GM21515 (cell line): ENCODE measurements at regions not wholly inside any gene's neighbourhood (a gene's known extent, or its start where the extent isn't known, plus 50 kb on each side); places are given as distances from the start of the nearest gene placed in this dataset.

ENCODE experiments used
- ATAC-seq: cut with Tn5 transposase; IDR thresholded peaks from one replicate; pipeline ENCODE4 v1.9.1; 2021; ENCODE audit not compliant: unreplicated experiment

DNA sequence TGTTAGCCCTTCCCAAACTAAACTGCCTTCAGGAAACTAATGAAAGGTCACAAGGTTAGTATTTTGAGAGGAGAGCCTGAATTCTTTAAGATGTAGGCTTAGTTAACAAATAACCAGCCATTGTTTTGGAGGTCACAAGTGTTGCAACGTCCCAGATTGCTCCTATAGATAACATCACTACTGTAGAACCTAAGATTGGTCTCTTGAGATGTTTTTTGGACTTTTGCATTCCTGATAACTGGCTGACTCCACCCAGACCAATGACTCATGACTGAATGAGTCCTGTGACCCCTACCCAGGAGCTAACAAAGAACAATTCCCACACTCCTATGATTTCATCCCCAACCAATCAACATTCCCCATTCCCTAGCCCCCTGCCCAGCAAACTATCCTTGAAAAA is 178.8 kb downstream of the SCP2D1 start:
- no peak for ATAC-seq

DNA sequence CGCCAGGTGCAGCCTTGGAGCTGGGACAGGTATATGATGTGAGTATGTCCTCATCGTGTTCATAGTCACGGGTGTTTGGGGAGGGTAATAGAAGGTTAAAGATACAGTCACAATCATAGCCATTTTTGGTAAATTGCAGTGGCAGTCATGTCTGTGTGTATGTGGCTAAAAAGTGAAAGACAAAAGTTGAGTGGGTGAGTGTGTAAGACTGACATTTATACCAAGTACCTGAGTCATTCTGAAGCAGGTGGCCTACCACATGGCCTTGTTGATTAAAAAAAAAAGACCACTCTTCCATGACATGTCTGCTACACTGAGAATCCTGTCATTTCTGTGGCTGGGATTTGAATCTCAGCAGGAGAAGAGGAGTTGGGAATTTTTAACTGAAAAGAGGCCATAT is 181.9 kb downstream of the SCP2D1 start:
- no peak for ATAC-seq

DNA sequence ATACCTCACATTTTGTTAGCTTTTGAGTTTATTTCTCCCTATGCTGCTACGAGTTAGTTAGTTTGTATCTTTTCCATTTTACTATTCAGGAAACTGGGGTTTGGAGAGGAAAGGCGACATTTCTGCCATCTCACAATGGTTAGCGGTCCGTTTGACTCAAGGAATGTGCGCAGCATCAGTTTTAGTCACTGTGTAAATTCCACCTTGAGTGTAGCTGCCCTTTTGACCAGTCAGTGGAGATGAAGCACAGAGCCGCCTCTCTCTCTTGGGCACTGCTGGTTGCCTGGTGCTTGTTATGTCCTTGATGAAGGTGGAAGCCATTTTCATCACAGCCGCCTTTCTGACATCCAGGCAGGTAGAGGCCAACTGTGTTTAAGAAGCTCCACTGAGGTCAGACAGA is 185.5 kb downstream of the SCP2D1 start:
- no peak for ATAC-seq

DNA sequence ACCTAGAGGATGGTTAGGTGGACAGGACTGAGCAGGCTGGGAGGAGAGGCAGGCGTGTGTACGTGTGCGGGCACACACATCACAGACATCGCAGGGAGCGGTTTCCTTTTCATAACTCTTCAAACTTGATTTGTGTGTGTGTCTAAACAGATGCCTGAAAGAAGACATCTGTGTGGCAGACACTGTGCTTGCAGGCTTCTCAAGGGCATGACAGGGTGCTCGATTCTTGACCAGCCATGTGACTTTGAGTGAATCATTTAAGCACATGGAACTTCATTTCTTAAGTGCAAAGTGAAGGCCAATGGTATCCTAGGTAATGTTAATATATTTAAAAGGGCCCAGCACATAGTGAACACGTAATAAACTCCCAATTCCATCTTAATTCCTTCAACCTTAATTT is 186.5 kb downstream of the SCP2D1 start:
- ATAC-seq = no peak

DNA sequence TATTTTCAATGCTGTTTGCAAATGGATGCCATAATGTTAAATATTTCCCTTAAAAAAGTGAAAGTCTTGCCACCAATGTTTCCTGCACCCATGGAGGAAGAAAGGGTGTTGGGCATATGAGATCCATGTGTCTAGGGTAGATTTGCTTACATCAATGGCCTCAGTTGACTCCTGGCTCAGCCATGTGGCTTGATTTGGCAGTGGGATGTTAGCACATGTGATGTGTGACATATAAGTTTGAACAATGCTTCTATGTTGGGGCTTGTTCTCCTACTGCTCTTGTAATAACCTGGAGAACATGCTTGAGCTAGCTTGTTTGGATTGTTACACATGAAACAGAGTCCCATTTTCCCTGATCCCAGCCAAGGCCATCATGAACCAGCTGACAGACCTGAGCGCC is 187.6 kb downstream of the SCP2D1 start:
- no peak for ATAC-seq

DNA sequence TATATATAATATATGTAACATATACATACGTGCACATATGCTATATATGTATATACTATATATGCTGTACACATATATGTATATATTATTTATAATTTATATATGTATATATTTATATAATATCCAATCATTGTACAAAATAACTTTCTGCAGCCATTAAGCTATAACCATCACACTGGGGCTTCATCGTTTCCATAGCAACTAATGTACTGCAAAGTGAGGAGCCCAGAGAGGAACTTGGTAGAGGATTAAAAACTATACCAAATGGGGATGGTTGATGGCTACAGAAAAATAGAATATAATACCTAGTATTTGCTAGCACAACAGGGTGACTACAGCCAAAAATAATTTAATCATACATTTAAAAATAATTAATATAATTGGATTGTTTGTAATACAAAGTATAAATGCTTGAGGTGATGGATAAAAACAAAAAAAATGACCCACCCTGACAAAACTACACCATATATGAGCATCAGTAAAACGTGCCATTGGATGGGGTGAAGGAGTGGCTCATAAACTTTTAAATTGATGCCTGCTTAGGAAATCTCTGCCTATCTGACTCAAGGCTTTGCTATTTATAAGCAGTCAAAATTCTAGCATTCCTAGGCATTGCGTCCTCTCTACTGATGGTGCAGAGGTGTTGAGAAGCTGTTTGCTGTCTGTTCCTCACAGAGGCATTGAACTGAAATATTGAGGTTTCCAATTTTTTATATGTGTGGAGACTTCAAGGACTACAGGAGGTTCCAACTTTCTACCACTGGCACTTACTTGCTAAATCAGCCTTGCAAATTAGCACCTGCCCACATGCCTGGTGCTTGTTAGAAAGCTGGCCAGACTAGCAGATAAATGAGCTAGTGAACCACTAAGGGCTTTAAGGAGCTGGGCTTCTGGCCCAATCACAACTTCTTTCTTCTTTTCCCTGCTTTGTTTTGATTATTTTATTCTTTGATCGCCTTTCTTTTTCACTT is 190.1 kb downstream of the SCP2D1 start:
- ATAC-seq = no peak

DNA sequence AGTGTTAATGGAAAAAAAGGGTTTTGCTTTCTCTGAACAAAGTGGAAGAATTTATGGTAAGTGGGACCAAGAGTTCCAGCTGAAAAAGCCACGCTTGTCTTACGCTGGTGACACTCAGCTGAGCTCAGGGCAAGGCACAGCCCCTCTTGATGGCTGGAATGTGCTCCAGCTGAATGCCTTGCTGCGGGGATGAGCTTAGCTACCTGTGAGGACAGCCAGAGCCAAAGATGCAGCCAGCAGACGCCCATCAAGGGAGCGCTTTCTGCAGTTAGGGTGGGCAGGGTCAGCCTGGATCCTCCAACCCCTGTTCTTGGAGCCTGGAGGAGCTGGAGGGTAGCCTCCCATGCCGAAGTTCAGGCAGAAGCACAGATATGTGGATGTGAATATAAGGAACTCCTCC is 191.4 kb downstream of the SCP2D1 start:
- no peak for ATAC-seq

DNA sequence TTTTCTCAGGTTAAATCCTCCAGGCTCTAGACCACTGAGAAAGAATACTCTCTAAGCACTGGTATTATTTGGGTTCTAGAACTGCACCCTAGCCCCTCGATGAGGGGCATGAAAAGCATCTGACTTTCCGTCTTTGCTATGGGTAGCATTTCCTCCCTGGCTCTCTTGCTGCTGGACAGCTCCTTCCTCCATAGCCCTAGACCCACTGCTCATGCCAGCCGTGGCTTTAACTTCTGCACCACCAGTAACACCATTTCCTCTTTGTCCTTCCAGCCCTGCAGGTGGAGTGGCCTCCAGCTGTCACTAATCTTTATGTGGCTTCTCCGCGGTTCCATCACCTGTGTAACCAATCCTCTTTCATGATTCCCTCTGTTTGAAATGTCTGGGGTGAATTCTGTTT is 194.9 kb downstream of the SCP2D1 start:
- ATAC-seq = no peak

DNA sequence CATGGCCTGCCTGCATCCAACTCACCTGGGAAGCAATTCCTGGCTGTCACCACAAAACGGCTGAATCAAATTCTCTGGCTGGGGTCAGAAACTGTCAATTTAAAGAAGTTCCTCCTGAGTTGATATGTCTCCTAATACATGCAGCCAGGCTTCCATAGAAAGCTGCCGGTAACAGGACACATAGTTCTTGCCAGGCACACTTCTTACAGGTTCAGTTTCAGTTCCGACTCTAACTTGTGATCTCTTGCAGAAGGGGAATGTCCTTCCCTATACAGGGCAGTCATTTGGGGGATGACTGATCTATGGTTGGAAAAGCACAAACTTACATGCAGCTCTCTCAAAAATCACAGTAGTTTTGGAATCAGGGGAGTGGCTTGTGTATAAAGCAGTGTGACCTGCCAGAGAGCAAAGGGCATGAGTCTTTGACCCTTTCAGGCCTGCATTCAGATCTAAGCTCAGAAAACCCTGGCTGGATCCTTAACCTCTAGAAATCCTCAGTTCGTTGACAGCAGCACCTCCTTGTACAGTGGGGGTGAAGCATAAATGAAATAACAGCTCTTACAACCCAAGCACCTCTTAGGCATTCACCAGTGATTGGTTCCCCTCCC is 195.6 kb downstream of the SCP2D1 start:
- ATAC-seq = no peak

DNA sequence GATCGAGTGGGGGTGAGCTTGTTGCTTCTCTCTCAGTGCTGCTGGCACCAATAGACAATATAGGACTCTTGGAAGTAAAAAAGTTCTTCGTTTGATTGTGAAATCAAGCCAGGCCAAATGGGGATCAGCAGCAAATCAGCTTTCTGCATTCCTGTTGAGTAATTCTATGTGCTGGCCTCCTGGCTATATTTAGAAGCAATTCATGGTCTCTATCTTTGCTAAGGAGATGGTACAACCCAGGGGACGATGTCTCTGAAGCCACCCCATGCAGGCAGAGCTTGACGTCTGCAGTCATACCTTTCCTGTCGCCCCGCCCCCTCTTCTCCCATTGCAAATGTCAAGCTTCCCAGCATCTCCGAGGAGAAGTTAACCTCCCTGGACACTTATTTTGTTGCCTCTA is 199.1 kb downstream of the SCP2D1 start:
- ATAC-seq = no peak

DNA sequence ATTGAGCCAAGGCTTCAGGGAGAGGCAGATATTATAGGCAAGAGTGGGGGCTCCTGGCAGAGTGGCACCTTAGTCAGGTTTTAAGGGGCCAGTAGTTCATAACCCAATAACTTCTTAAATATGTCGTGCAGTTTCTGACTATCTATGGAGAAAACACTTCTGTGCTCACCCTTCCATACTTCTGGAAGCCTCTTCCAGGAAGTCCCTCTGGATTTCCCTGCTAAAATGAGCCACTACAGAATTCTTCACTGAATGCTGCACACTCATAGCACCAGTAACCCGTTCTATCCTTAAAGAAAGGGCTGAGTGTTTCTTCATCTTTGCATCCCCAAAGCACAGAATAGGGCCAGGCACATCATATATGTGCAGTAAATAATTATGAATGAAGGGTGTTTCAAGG is 198.5 kb upstream of the SLC24A3 start:
- ATAC-seq = no peak

DNA sequence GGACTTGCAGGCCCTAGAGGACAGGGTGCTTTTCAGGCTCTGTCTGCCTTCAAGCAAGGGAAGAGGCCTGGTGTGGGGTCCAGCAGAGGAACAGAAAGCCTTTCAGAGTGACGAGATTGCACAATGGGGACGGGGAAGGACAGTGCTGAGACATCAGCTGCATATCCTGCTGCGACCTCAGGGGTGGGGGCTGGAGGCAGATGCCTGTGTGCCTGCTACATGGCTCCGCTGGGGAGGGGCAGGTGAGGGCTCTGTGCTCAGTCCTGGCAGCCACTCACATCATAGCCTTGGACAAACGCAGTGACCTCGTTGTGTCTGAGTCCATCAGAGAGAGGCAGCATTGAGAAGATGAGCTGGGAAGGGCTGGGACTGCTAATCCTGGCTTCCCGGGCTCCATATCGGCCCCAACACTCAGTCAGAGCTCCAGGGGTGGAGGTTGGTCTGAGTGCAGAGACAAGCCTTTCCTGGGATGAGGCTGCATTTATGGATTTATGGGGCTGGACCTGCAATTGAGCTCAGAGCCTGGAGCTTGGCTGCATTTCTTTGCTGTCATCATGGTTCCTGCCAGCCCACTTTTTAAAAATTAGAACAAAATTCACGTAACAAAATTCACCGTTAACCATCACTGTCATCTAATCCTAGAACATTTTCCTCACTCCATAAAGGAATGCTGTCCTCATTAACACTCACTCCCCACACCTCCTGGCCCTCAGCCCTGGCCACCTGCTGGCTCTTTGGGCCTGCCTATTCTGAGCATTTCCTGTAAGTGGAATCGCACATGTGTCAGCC is 196.9 kb upstream of the SLC24A3 start:
- ATAC-seq = no peak

DNA sequence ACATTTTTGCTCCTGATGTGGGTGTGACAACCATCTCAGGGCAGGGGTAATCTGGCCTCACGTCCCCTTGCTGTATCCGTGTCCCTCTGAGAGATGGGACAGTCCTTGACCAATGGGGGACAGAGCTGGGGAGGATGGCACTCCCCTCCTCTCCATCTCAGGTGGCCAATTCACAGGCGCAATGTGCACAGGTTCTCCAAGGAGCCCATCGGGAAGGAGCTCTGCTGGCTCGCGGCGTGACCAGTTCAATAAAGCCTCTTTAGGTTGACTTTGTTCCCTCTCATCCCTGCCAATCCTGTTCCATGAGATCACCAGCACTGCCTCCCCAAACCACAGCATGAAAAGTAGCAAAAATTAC is 196.3 kb upstream of the SLC24A3 start:
- no peak for ATAC-seq

DNA sequence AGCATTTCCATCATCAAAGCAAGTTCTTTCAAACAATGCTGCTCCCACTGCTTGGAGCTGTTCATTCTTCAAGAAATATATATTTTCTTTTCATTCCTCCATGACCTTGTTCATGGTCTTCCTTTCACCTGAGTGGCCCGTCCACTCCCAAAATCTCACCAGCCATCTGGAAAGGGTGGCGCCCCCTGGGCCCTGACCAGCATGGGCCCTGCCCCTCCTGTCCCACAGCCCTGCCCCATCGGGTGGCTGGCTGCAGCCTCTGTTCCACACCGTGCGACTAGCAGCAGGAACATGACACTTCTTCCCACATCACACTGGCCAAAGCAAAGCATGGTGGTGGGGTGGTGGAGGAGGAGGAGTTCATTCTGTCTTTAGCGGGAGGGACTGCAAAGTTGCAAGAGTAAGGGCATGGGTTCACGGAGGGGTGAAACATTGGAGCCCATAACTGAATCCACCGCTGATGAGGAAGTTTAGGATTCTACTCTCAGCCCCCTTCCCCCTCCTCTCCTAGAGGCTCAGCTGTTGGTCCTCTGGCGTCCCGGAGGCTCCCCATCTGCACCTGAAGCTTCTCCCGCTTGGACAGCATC is 195.2 kb upstream of the SLC24A3 start:
- no peak for ATAC-seq

DNA sequence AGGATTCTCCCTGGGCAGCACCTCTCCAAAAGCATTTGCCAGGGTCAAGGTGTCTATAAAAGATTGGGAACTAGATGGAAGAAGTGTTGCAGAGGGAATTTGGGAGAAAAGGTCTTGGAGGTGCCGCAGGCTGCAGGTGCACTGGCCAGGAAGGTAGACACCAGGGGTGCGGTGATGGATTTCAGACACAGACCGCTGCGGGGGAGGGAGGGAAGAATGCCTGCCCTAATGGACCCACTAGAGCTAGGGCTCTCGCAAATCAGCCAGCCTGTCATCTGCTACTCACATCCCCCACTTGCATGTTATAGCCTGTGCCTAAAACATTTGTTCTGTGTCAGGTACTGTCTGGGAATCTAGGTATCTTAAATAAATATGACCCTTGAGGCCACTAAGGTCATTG is 193.6 kb upstream of the SLC24A3 start:
- no peak for ATAC-seq

DNA sequence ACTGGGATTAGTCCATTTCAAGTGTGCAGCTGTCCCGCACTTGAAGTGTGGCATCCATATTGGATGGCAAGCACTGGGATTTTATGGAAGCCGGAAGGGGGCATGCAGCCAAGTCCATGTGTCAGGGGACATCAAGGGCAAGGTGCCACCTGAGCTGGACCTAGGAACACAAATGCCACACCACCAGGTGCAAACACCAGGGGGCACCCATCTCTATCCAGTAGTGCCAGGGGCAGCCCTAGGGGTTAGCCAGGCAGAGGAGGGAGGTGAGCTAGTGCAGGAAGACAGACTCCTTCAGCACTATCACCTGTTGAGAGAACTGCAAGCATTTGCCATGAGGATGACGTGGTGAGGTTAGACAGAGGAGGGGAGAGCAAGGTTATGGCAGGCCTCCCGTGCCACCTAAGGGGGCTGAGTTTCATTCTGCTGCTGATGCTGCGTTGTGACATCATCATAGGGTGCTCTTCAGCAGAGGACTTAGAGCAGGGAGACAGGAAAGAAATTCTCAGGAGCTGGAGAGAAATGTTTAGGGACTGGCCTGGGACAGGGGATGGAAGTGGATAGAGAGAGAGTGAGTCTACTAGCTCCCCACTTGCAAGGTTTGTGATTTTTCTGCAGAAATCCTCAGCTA is 192.6 kb upstream of the SLC24A3 start:
- no peak for ATAC-seq

DNA sequence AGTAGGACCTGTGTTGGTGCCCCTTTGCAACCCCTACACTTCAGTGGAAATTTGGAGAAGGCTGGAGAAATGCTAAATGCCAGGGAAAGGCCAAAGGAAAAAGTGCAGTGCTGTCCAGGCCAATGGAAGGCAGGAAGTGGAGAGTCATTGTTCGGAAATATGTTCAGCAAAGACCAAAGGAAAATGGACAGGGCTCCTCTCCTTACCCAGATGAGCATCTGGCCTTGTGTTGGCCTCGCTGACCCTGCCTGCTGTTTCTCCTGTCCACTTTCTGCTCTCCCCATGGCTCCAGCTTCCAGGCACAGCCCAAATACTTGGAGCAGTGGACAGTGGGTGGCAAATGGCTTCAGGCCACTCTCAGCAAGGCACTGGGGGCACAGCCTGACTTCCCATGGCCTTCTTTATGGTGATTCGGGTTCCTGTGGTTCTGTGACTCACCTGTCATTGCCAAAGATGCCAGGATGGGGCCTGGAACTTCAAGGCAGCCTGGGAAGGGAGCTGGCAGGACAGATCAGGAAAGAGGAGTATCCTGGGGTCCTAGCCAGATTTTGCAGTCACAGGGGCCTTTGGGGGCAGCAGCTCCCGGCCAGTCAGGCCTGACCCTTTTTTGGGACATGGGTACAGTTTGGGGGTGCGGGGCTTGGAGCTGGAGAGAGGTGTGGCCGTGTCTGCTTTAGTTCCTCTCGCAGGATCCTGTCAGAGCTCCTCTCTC is 190.9 kb upstream of the SLC24A3 start:
- ATAC-seq = no peak

DNA sequence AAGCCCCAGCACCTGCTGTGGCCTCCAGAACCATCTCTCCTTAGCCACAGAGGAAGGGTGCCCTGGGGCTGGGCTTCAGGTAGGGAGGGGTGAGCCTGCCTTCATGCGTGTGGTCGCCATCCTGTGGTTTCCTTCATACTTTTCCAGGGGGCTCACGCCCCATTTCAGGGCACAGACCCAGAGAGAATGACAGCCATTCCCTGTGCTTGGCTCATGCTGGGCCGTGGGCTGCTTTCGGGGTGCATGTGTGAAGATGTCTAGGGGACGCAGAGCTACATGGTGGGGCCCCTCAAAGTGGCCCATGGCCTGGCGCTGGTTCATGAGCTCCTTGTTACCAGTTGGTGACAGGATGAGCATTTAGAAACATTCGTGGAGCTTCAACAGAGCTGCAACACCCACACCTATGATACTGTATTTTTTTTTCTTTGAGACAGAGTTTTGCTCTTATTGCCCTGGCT is 190.3 kb upstream of the SLC24A3 start:
- no peak for ATAC-seq

DNA sequence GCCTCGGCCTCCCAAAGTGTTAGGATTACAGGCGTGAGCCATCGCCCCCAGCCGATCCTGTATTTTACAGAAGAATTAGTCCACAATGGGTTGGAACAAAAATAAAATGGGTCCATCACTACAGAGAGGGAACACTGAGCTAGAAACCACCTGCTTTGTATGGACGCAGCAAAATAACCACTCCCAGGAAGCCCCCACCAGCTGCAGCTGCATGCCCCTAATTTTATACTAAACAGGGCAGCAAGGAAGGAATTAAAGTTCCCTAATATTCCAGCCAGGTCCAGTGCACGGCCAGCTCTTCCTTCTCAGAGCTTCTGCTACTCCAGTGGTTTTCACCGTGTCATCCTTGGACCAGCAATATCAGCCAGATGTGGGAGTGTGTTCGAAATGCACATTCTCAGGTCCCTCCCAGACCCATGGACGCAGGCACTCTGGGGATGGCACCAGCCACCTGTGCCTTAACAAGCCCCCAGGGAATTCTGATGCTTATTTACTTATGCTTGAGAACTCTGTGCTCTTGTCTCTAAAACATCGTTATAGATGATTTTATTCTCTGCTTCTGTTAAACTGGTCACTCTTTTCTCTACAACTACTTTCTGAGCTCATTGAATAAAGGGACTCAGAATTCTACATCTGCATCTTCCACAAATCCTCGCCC is 189.5 kb upstream of the SLC24A3 start:
- ATAC-seq = no peak
